Loucy (cell line): ENCODE measurements at regions not wholly inside any gene's neighbourhood (a gene's known extent, or its start where the extent isn't known, plus 50 kb on each side); places are given as distances from the start of the nearest gene placed in this dataset.

Experiments
- H2AFZ ChIP-seq: fragments of 200-600 bp; sonication (generic); 2 replicates; pipeline ENCODE4 v1.6.0; 2016; ENCODE audit warnings: antibody characterized with exemption, mild to moderate bottlenecking, low read length, moderate library complexity
- H3F3A ChIP-seq: fragments of 200-600 bp; 2 replicates; pipeline ENCODE4 v1.6.0; 2016; ENCODE audit warnings: antibody characterized with exemption, low read depth, mild to moderate bottlenecking
- H3K27me3 ChIP-seq: fragments of 200-600 bp; sonication (generic); 2 replicates; pipeline ENCODE4 v1.6.1; 2014; ENCODE audit warnings: low read length, mild to moderate bottlenecking; ENCODE audit not compliant: insufficient read depth, poor library complexity, severe bottlenecking
- H3K36me3 ChIP-seq: fragments of 200-600 bp; sonication (generic); 2 replicates; pipeline ENCODE4 v1.6.1; 2016; ENCODE audit warnings: low read length; ENCODE audit not compliant: insufficient read depth
- H3K4me1 ChIP-seq: fragments of 200-600 bp; sonication (generic); 2 replicates; pipeline ENCODE4 v1.5.1; 2014; ENCODE audit warnings: low read length, mild to moderate bottlenecking; ENCODE audit not compliant: insufficient read depth, poor library complexity, severe bottlenecking
- H3K4me2 ChIP-seq: fragments of 200-600 bp; sonication (generic); 2 replicates; pipeline ENCODE4 v1.6.0; 2014; ENCODE audit warnings: antibody characterized with exemption, low read length, low read depth, mild to moderate bottlenecking; ENCODE audit not compliant: poor library complexity, severe bottlenecking
- H3K4me3 ChIP-seq: fragments of 200-600 bp; sonication (generic); 2 replicates; pipeline ENCODE4 v1.5.1; 2014; ENCODE audit warnings: low read length, mild to moderate bottlenecking, mixed read lengths; ENCODE audit not compliant: poor library complexity, severe bottlenecking
- H3K79me2 ChIP-seq: fragments of 200-600 bp; sonication (generic); 2 replicates; pipeline ENCODE4 v1.6.1; 2014; ENCODE audit warnings: low read length; ENCODE audit not compliant: insufficient read depth
- H3K9ac ChIP-seq: fragments of 200-600 bp; sonication (generic); 2 replicates; pipeline ENCODE4 v1.6.0; 2014; ENCODE audit warnings: mild to moderate bottlenecking, low read depth, low read length, moderate library complexity; ENCODE audit not compliant: poor library complexity, severe bottlenecking
- H3K9me2 ChIP-seq: fragments of 200-600 bp; sonication (generic); replicated peaks from 2 replicates; pipeline ENCODE4 v1.6.1; 2016; ENCODE audit warnings: low read depth, low read length, mixed read lengths
- H3K9me3 ChIP-seq: fragments of 200-600 bp; sonication (generic); 2 replicates; pipeline ENCODE4 v1.6.1; 2014; ENCODE audit warnings: mild to moderate bottlenecking, antibody characterized with exemption, low read length, low read depth; ENCODE audit not compliant: insufficient read depth
- H4K20me1 ChIP-seq: fragments of 200-600 bp; sonication (generic); 2 replicates; pipeline ENCODE4 v1.6.0; 2014; ENCODE audit warnings: antibody characterized with exemption, low read length, mild to moderate bottlenecking; ENCODE audit not compliant: insufficient read depth, poor library complexity, severe bottlenecking
- CTCF ChIP-seq: fragments of 200-600 bp; sonication (generic); conservative IDR thresholded peaks from 2 replicates; pipeline ENCODE4 v1.5.1; 2014; ENCODE audit warnings: mild to moderate bottlenecking, antibody characterized with exemption, low read length
- EZH2phosphoT487 ChIP-seq: fragments of 200-600 bp; IDR thresholded peaks from 2 replicates; pipeline ENCODE4 v1.6.1; 2018; ENCODE audit warnings: antibody characterized with exemption, mild to moderate bottlenecking, moderate library complexity, borderline replicate concordance

GRCh38 chr4:137823007-137823406, 290.7 kb upstream of the PCDH18 start:
- Histone ChIP-seq H3K4me3 (no peak overlapping the region), H3K9me2 (no peaks in the 10 kb centered on the region), H3K4me1 (no peaks in the 10 kb centered on the region), H4K20me1 (no peaks in the 10 kb centered on the region), H3K36me3 (no peaks in the 10 kb centered on the region), H3K79me2 (no peaks in the 10 kb centered on the region), H3K27me3 (no peaks in the 10 kb centered on the region), H3F3A (no peaks in the 10 kb centered on the region), H3K9ac (no peak overlapping the region), H3K4me2 (no peak overlapping the region), H3K9me3 (no peaks in the 10 kb centered on the region), H2AFZ (no peak overlapping the region)
- no peak for TF ChIP-seq EZH2phosphoT487
- TF ChIP-seq CTCF: no peak

GRCh38 chr4:137819964-137820383, 287.7 kb upstream of the PCDH18 start:
- Histone ChIP-seq H3K36me3 (no peaks in the 10 kb centered on the region), H3K9me3 (no peaks in the 10 kb centered on the region), H3K4me2 (no peak overlapping the region), H3F3A (no peaks in the 10 kb centered on the region), H3K79me2 (no peaks in the 10 kb centered on the region), H3K9me2 (no peaks in the 10 kb centered on the region), H3K4me3 (no peak overlapping the region), H3K9ac (no peak overlapping the region), H2AFZ (no peak overlapping the region), H3K4me1 (no peaks in the 10 kb centered on the region), H4K20me1 (no peaks in the 10 kb centered on the region), H3K27me3 (no peaks in the 10 kb centered on the region)
- TF ChIP-seq EZH2phosphoT487 (no peak), CTCF (peak; percentile 89)

GRCh38 chr4:137812258-137812657, 280.0 kb upstream of the PCDH18 start:
- TF ChIP-seq CTCF (no peak), EZH2phosphoT487 (no peak)
- no peak overlapping the region for H3K4me3 ChIP-seq
- no peaks in the 10 kb centered on the region for H4K20me1 ChIP-seq
- H3K79me2 ChIP-seq: no peaks in the 10 kb centered on the region
- H3K9me2 ChIP-seq: no peaks in the 10 kb centered on the region
- H3K36me3 ChIP-seq: no peaks in the 10 kb centered on the region
- H3F3A ChIP-seq: no peaks in the 10 kb centered on the region
- H2AFZ ChIP-seq: no peak overlapping the region; the same call in 1 of the 2 replicates
- H3K9ac ChIP-seq: no peak overlapping the region
- H3K9me3 ChIP-seq: no peaks in the 10 kb centered on the region
- H3K4me2 ChIP-seq: no peak overlapping the region
- no peaks in the 10 kb centered on the region for H3K27me3 ChIP-seq
- H3K4me1 ChIP-seq: no peaks in the 10 kb centered on the region
